ENCODE measurements at regions not wholly inside any gene's neighbourhood (a gene's known extent, or its start where the extent isn't known, plus 50 kb on each side); places are given as distances from the start of the nearest gene placed in this dataset.
"Not testable (repeated sequence)": the region's sequence is repeated elsewhere in the genome, so short reads cannot be mapped to it uniquely, and the experiment has no call there.

- 53 to 67% methylated on average over 1 to 2 of the region's 2 CpGs for WGBS, 2 donors (ENCODE audit: low coverage in 1 of 2)
- in situ Hi-C loops (cut with MboI; ENCODE audit: low pct_ligation_motif_present in 1 of 4, low pct_unique_long_range_greater_than_20kb in 1 of 4, low sequenced_read_pairs in 3 of 4); H3K4me1 ChIP-seq; H3K27me3 ChIP-seq; H3K4me3 ChIP-seq; intact Hi-C loops (cut with DNase I; ENCODE audit: low total_unique reads); H3K27ac ChIP-seq; H3K36me3 ChIP-seq; DNase-seq; H3K9me3 ChIP-seq: not testable (repeated sequence)
Observed at GRCh38 chr4:131883181-131883580, 1265.9 kb upstream of the PCDH10 start.

DNA sequence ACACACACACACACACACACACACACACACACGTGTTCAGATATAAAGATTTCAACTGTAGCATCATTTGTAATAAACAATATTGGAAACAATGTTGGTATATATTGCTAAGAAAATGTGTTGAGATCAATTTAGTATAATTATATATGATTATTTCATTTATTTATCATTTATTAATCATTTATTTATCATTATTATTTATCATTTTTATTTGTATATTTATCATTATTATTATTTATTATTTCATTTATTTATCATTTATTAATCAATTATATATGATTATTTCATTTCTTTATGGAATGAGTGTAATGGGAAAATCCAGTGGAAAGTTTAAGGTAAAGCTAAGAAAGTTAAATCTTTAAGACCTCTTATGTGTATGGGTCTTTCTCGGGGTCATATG is 1223.4 kb upstream of the PCDH10 start:
- H3K4me3 ChIP-seq; H3K27ac ChIP-seq; H3K4me1 ChIP-seq; H3K36me3 ChIP-seq; H3K9me3 ChIP-seq; in situ Hi-C loops (cut with MboI; ENCODE audit: low pct_ligation_motif_present in 1 of 4, low pct_unique_long_range_greater_than_20kb in 1 of 4, low sequenced_read_pairs in 3 of 4); H3K27me3 ChIP-seq; DNase-seq; intact Hi-C loops (cut with DNase I; ENCODE audit: low total_unique reads): not testable (repeated sequence)
- 77 to 88% methylated on average over 2 of the region's 2 CpGs for WGBS, 2 donors (ENCODE audit: low coverage in 1 of 2)

DNA sequence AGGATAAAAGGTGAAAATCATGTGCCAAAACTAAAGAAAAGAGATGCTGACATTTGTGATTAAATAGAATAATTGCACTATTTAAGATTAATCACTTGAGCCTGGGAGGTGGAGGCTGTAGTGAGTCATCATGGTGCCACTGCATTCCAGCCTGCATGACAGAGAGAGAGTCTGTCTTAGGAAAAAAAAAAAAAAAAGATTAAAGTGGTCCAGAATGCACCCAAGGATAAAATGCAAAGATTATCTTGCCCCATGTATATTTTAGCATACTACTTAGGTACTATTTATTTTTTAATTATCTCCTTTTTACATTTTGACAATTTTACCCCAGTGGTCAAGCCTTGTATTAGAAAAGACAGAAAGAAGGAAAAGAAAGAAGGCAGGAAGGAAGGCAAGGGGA is 1181.4 kb upstream of the PCDH10 start:
- H3K27me3 ChIP-seq; H3K27ac ChIP-seq; H3K9me3 ChIP-seq; H3K36me3 ChIP-seq; intact Hi-C loops (cut with DNase I; ENCODE audit: low total_unique reads); H3K4me1 ChIP-seq; DNase-seq; H3K4me3 ChIP-seq; in situ Hi-C loops (cut with MboI; ENCODE audit: low pct_ligation_motif_present in 1 of 4, low pct_unique_long_range_greater_than_20kb in 1 of 4, low sequenced_read_pairs in 3 of 4): not testable (repeated sequence)

- WGBS, 2 donors (ENCODE audit: low coverage in 1 of 2): 69 to 86% methylated on average over 2 to 4 of the region's 4 CpGs
- intact Hi-C loops (cut with DNase I; ENCODE audit: low total_unique reads) (no loop called here), in situ Hi-C loops (cut with MboI; ENCODE audit: low pct_ligation_motif_present in 1 of 4, low pct_unique_long_range_greater_than_20kb in 1 of 4, low sequenced_read_pairs in 3 of 4) (no loop called here)
- DNase-seq: no peak
- TF ChIP-seq POLR2A (IDR thresholded peaks at IDR 0.05): no peak
- TF ChIP-seq POLR2AphosphoS5 (IDR thresholded peaks at IDR 0.05): no peak
- no peak for TF ChIP-seq EP300 (IDR thresholded peaks at IDR 0.05; ENCODE audit: low read depth)
- no peak for TF ChIP-seq CTCF (IDR thresholded peaks at IDR 0.05)
- no peaks in the 10 kb centered on the region for H3K4me1 ChIP-seq
- H3K4me3 ChIP-seq: no peak overlapping the region
- no peaks in the 10 kb centered on the region for H3K36me3 ChIP-seq
- H3K27me3 ChIP-seq: no peaks in the 10 kb centered on the region
- peaks cover 0 to 3% of the 10 kb centered on the region in 2 donors for H3K9me3 ChIP-seq
- no peak overlapping the region for H3K27ac ChIP-seq
Observed at GRCh38 chr4:131974730-131975129, 1174.4 kb upstream of the PCDH10 start.

GRCh38 chr4:131975276-131976132 is 1173.6 kb upstream of the PCDH10 start:
- H3K27ac ChIP-seq; H3K27me3 ChIP-seq; intact Hi-C loops (cut with DNase I; ENCODE audit: low total_unique reads); H3K36me3 ChIP-seq; H3K4me1 ChIP-seq; H3K4me3 ChIP-seq; DNase-seq; H3K9me3 ChIP-seq; in situ Hi-C loops (cut with MboI; ENCODE audit: low pct_ligation_motif_present in 1 of 4, low pct_unique_long_range_greater_than_20kb in 1 of 4, low sequenced_read_pairs in 3 of 4): not testable (repeated sequence)
- WGBS, 2 donors (ENCODE audit: low coverage in 1 of 2): 83% methylated on average over 63 of the region's 63 CpGs; no CpG with 5 or more reads in 1 of the 2 donors

- H3K4me3 ChIP-seq; H3K27ac ChIP-seq; H3K9me3 ChIP-seq; DNase-seq; H3K4me1 ChIP-seq; intact Hi-C loops (cut with DNase I; ENCODE audit: low total_unique reads); H3K36me3 ChIP-seq; in situ Hi-C loops (cut with MboI; ENCODE audit: low pct_ligation_motif_present in 1 of 4, low pct_unique_long_range_greater_than_20kb in 1 of 4, low sequenced_read_pairs in 3 of 4); H3K27me3 ChIP-seq: not testable (repeated sequence)
- WGBS, 2 donors (ENCODE audit: low coverage in 1 of 2): 97% methylated on average over 66 of the region's 71 CpGs; no CpG with 5 or more reads in 1 of the 2 donors
Observed at GRCh38 chr4:131976133-131977002, 1172.7 kb upstream of the PCDH10 start.
